Spleen (tissue), 7 donors: ENCODE measurements at regions not wholly inside any gene's neighbourhood (a gene's known extent, or its start where the extent isn't known, plus 50 kb on each side); places are given as distances from the start of the nearest gene placed in this dataset.

ENCODE experiments used
- CTCF ChIP-seq, 11 experiments: fragments of 200-600 bp in 7 of 11; fragments of 450-650 bp in 4 of 11; sonication (generic) in 4 of 11; IDR thresholded peaks in 8 of 11; conservative IDR thresholded peaks in 3 of 11; 1 replicate in 7 of 11; 2 replicates in 4 of 11; pipeline versions ENCODE4 v1.4.0 to v1.8.0; 2016 to 2021; ENCODE audit warnings: antibody characterized with exemption in 11 of 11, inconsistent platforms in 4 of 11, mild to moderate bottlenecking in 1 of 11
- POLR2A ChIP-seq, 3 donors: fragments of 450-650 bp; IDR thresholded peaks; one replicate each; pipeline ENCODE4 v1.5.1; 2017; ENCODE audit warnings: antibody characterized with exemption in 3 of 3, mild to moderate bottlenecking in 1 of 3
- POLR2AphosphoS5 ChIP-seq, 3 donors: sonication (generic); formaldehyde crosslinking; IDR thresholded peaks; one replicate each; pipeline ENCODE4 v1.5.1; 2017; ENCODE audit warnings: antibody characterized with exemption in 3 of 3
- donor health status: DM: no; HTN: no; CAD: no; lungs with moderate emphysema.
- donor health status: DM: no; HTN: no; CAD: no.
- donor health status: DM: no; HTN: no; CAD: no.

GRCh38 chr9:118586978-118587377, 782.3 kb downstream of the BRINP1 start:
- TF ChIP-seq POLR2AphosphoS5 (IDR thresholded peaks at IDR 0.05) (no peak), POLR2A (IDR thresholded peaks at IDR 0.05) (no peak), CTCF (IDR thresholded peaks at IDR 0.05 in 8 of 11, conservative IDR thresholded peaks at IDR 0.05 in 3 of 11) (no peak)
